ENCODE measurements at regions not wholly inside any gene's neighbourhood (a gene's known extent, or its start where the extent isn't known, plus 50 kb on each side); places are given as distances from the start of the nearest gene placed in this dataset.
A peak's percentile ranks its signal among the peaks of the same experiment; 100 is the strongest.

- POLR2A ChIA-PET, result no interaction called here
- no peaks in the 10 kb centered on the region; the same call in 2 of the 3 replicates for H3K9me3 ChIP-seq
- no peak for TF ChIP-seq PHF8 (IDR thresholded peaks at IDR 0.05; ENCODE audit: borderline replicate concordance, low read depth)
- TF ChIP-seq CHD2 (IDR thresholded peaks at IDR 0.05; ENCODE audit: low read length, partially characterized antibody), result no peak
- TF ChIP-seq HOXB5 (CRISPR knock-in tag; IDR thresholded peaks at IDR 0.05), result no peak
- no peak for TF ChIP-seq CBX8 (IDR thresholded peaks at IDR 0.05)
- no peak for TF ChIP-seq TFCP2L1 (CRISPR knock-in tag; IDR thresholded peaks at IDR 0.05)
- no peak for TF ChIP-seq NPAS2 (CRISPR knock-in tag; IDR thresholded peaks at IDR 0.05; ENCODE audit: borderline replicate concordance)
- no peak for TF ChIP-seq RCOR1 (IDR thresholded peaks at IDR 0.05; ENCODE audit: low read depth, low read length)
- no peak for TF ChIP-seq NR3C1 (IDR thresholded peaks at IDR 0.05)
- no peak for TF ChIP-seq HOXA7 (CRISPR knock-in tag; IDR thresholded peaks at IDR 0.05)
- TF ChIP-seq, protein P1, sequence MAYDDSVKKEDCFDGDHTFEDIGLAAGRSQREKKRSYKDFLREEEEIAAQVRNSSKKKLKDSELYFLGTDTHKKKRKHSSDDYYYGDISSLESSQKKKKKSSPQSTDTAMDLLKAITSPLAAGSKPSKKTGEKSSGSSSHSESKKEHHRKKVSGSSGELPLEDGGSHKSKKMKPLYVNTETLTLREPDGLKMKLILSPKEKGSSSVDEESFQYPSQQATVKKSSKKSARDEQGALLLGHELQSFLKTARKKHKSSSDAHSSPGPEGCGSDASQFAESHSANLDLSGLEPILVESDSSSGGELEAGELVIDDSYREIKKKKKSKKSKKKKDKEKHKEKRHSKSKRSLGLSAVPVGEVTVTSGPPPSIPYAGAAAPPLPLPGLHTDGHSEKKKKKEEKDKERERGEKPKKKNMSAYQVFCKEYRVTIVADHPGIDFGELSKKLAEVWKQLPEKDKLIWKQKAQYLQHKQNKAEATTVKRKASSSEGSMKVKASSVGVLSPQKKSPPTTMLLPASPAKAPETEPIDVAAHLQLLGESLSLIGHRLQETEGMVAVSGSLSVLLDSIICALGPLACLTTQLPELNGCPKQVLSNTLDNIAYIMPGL (CRISPR knock-in tag; IDR thresholded peaks at IDR 0.05; ENCODE audit: borderline replicate concordance), result no peak
- DNase-seq (ENCODE audit: low read depth in 1 of 2, low spot score in 1 of 2) (no peak), FAIRE-seq (no peak), ATAC-seq (no peak)
- CTCF ChIA-PET, result no interaction called here
- no peak overlapping the region for H3K4me2 ChIP-seq
- no peak overlapping the region for H3K27ac ChIP-seq
- no peak overlapping the region for H3K4me3 ChIP-seq
- no peaks in the 10 kb centered on the region for H3K4me1 ChIP-seq
These were observed 773.5 kb downstream of the XPNPEP1 start for GRCh38 chr10:109149666-109150350.

- ChIA-PET CTCF (no interaction called here), POLR2A (no interaction called here)
- Histone ChIP-seq H3K9me3 (no peaks in the 10 kb centered on the region), H3K4me2 (no peak overlapping the region), H3K27ac (no peak overlapping the region), H3K4me3 (no peak overlapping the region), H3K4me1 (no peaks in the 10 kb centered on the region)
- DNase-seq (ENCODE audit: low read depth in 1 of 2, low spot score in 1 of 2) (no peak), FAIRE-seq (no peak), ATAC-seq (no peak)
- WGBS (ENCODE audit: missing lambda C conversion rate), result 12% methylated on average over 1 of the region's 1 CpG
- TF ChIP-seq CBX8 (IDR thresholded peaks at IDR 0.05) (no peak), MAFK (IDR thresholded peaks at IDR 0.05; ENCODE audit: partially characterized antibody) (peak; percentile 74), CTCF (IDR thresholded peaks at IDR 0.05) (no peak), PBX3 (IDR thresholded peaks at IDR 0.05) (no peak), HOXB5 (CRISPR knock-in tag; IDR thresholded peaks at IDR 0.05) (no peak)
- TF ChIP-seq, protein P2, sequence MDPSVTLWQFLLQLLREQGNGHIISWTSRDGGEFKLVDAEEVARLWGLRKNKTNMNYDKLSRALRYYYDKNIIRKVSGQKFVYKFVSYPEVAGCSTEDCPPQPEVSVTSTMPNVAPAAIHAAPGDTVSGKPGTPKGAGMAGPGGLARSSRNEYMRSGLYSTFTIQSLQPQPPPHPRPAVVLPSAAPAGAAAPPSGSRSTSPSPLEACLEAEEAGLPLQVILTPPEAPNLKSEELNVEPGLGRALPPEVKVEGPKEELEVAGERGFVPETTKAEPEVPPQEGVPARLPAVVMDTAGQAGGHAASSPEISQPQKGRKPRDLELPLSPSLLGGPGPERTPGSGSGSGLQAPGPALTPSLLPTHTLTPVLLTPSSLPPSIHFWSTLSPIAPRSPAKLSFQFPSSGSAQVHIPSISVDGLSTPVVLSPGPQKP (IDR thresholded peaks at IDR 0.05; ENCODE audit: low read depth, low read length), result no peak
These were observed 795.9 kb downstream of the XPNPEP1 start for GRCh38 chr10:109127363-109127762.

GRCh38 chr10:109126541-109126940 lies 796.8 kb downstream of the XPNPEP1 start:
- H3K4me2 ChIP-seq, result no peak overlapping the region
- FAIRE-seq, result no peak
- no peaks in the 10 kb centered on the region; the same call in 2 of the 3 replicates for H3K9me3 ChIP-seq
- H3K4me3 ChIP-seq, result no peak overlapping the region
- H3K4me1 ChIP-seq, result no peaks in the 10 kb centered on the region
- DNase-seq (ENCODE audit: low read depth in 1 of 2, low spot score in 1 of 2), result no peak
- 0% methylated on average over 3 of the region's 3 CpGs for WGBS (ENCODE audit: missing lambda C conversion rate)
- ChIA-PET POLR2A (no interaction called here), CTCF (no interaction called here)
- H3K27ac ChIP-seq, result no peak overlapping the region
- no peak for ATAC-seq
- TF ChIP-seq HOXB13 (CRISPR knock-in tag; IDR thresholded peaks at IDR 0.05; ENCODE audit: low read depth) (no peak), PBX3 (IDR thresholded peaks at IDR 0.05) (no peak), PHF8 (IDR thresholded peaks at IDR 0.05; ENCODE audit: borderline replicate concordance, low read depth) (no peak), RAD21 (conservative IDR thresholded peaks at IDR 0.05 in 1 of 2, IDR thresholded peaks at IDR 0.05 in 1 of 2) (no peak), POLR2A (IDR thresholded peaks at IDR 0.05; ENCODE audit: low read length) (no peak), RCOR1 (IDR thresholded peaks at IDR 0.05; ENCODE audit: low read depth, low read length) (no peak), CTCF (IDR thresholded peaks at IDR 0.05) (no peak), GATA3 (IDR thresholded peaks at IDR 0.05; ENCODE audit: borderline replicate concordance) (no peak)
- TF ChIP-seq, protein P1 (CRISPR knock-in tag; IDR thresholded peaks at IDR 0.05; ENCODE audit: borderline replicate concordance), result no peak
- TF ChIP-seq, protein P3, sequence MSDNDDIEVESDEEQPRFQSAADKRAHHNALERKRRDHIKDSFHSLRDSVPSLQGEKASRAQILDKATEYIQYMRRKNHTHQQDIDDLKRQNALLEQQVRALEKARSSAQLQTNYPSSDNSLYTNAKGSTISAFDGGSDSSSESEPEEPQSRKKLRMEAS (IDR thresholded peaks at IDR 0.05), result no peak
- TF ChIP-seq, protein P4, sequence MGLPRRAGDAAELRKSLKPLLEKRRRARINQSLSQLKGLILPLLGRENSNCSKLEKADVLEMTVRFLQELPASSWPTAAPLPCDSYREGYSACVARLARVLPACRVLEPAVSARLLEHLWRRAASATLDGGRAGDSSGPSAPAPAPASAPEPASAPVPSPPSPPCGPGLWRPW (IDR thresholded peaks at IDR 0.05), result no peak
